ENCODE measurements at regions not wholly inside any gene's neighbourhood (a gene's known extent, or its start where the extent isn't known, plus 50 kb on each side); places are given as distances from the start of the nearest gene placed in this dataset.

- intact Hi-C loops (cut with micrococcal nuclease): no loop called here
- Histone ChIP-seq H3K4me1 (ENCODE audit: control insufficient read depth, insufficient read depth, low read length) (no peaks in the 10 kb centered on the region), H3K9me3 (ENCODE audit: control insufficient read depth, insufficient read depth, low read length) (no peaks in the 10 kb centered on the region), H3K27ac (ENCODE audit: low read length) (no peak overlapping the region), H3K27me3 (ENCODE audit: control insufficient read depth, insufficient read depth, low read length) (no peaks in the 10 kb centered on the region), H3K4me3 (ENCODE audit: low read length) (no peak overlapping the region), H3K36me3 (ENCODE audit: control insufficient read depth, insufficient read depth, low read length) (no peaks in the 10 kb centered on the region)
- peaks cover 0 to 3% of the 10 kb centered on the region in 2 donors for H3K9me3 Mint-ChIP-seq
- ATAC-seq (no peak), DNase-seq (no peak)
- WGBS (ENCODE audit: insufficient coverage): 95% methylated on average over 7 of the region's 7 CpGs
- H3K4me3 Mint-ChIP-seq: no peak overlapping the region
- H3K4me1 Mint-ChIP-seq: no peaks in the 10 kb centered on the region
- H3K27ac Mint-ChIP-seq: no peak overlapping the region
- H3K27me3 Mint-ChIP-seq (ENCODE audit: low read depth in 2 of 2): peaks cover 11 to 17% of the 10 kb centered on the region in 2 donors
- no peaks in the 10 kb centered on the region for H3K36me3 Mint-ChIP-seq
- no peak for TF ChIP-seq CTCF (IDR thresholded peaks at IDR 0.05)
Measured at GRCh38 chr1:50261951-50262350, 153.2 kb downstream of the ELAVL4 start.

GRCh38 chr1:50257940-50258685, 149.4 kb downstream of the ELAVL4 start:
- Histone ChIP-seq H3K9me3 (ENCODE audit: control insufficient read depth, insufficient read depth, low read length) (no peaks in the 10 kb centered on the region), H3K36me3 (ENCODE audit: control insufficient read depth, insufficient read depth, low read length) (no peaks in the 10 kb centered on the region), H3K4me3 (ENCODE audit: low read length) (no peak overlapping the region), H3K27me3 (ENCODE audit: control insufficient read depth, insufficient read depth, low read length) (no peaks in the 10 kb centered on the region), H3K4me1 (ENCODE audit: control insufficient read depth, insufficient read depth, low read length) (no peaks in the 10 kb centered on the region), H3K27ac (ENCODE audit: low read length) (no peak overlapping the region)
- peaks cover 7 to 16% of the 10 kb centered on the region in 2 donors for H3K27me3 Mint-ChIP-seq (ENCODE audit: low read depth in 2 of 2)
- no peak for ATAC-seq
- H3K4me1 Mint-ChIP-seq: no peaks in the 10 kb centered on the region
- no peak overlapping the region for H3K27ac Mint-ChIP-seq
- H3K9me3 Mint-ChIP-seq: peaks cover 0 to 3% of the 10 kb centered on the region in 2 donors
- H3K4me3 Mint-ChIP-seq: no peak overlapping the region
- DNase-seq: no peak
- no peaks in the 10 kb centered on the region for H3K36me3 Mint-ChIP-seq
- WGBS (ENCODE audit: insufficient coverage): 83% methylated on average over 1 of the region's 2 CpGs
- intact Hi-C loops (cut with micrococcal nuclease): no loop called here
- TF ChIP-seq CTCF (IDR thresholded peaks at IDR 0.05): no peak

- Mint-ChIP-seq H3K27ac (no peak overlapping the region), H3K4me3 (no peak overlapping the region), H3K9me3 (peaks cover 0 to 3% of the 10 kb centered on the region in 2 donors), H3K36me3 (no peaks in the 10 kb centered on the region), H3K27me3 (ENCODE audit: low read depth in 2 of 2) (peaks cover 9 to 27% of the 10 kb centered on the region in 2 donors), H3K4me1 (no peaks in the 10 kb centered on the region)
- no peaks in the 10 kb centered on the region for H3K9me3 ChIP-seq (ENCODE audit: control insufficient read depth, insufficient read depth, low read length)
- no peaks in the 10 kb centered on the region for H3K27me3 ChIP-seq (ENCODE audit: control insufficient read depth, insufficient read depth, low read length)
- H3K4me1 ChIP-seq (ENCODE audit: control insufficient read depth, insufficient read depth, low read length): no peaks in the 10 kb centered on the region
- no peaks in the 10 kb centered on the region for H3K36me3 ChIP-seq (ENCODE audit: control insufficient read depth, insufficient read depth, low read length)
- no peak overlapping the region for H3K4me3 ChIP-seq (ENCODE audit: low read length)
- no peak for ATAC-seq
- intact Hi-C loops (cut with micrococcal nuclease): no loop called here
- DNase-seq: no peak
- no peak overlapping the region for H3K27ac ChIP-seq (ENCODE audit: low read length)
- WGBS (ENCODE audit: insufficient coverage): 83% methylated on average over 1 of the region's 1 CpG
- no peak for TF ChIP-seq CTCF (IDR thresholded peaks at IDR 0.05)
Measured at GRCh38 chr1:50257029-50257428, 148.3 kb downstream of the ELAVL4 start.

Data from natural killer cell (primary cell).